NT2/D1 (cell line): ENCODE measurements at regions not wholly inside any gene's neighbourhood (a gene's known extent, or its start where the extent isn't known, plus 50 kb on each side); places are given as distances from the start of the nearest gene placed in this dataset.

Source experiments
- DNase-seq: peaks from one replicate; pipeline ENCODE4 v3.0.0-alpha.2; 2011; ENCODE audit warnings: low read depth, low spot score
- H3K27me3 ChIP-seq: 2 replicates; pipeline ENCODE4 v1.6.0; 2011; ENCODE audit warnings: mild to moderate bottlenecking; ENCODE audit not compliant: insufficient read length, insufficient read depth
- H3K36me3 ChIP-seq: 2 replicates; pipeline ENCODE4 v1.6.1; 2011; ENCODE audit warnings: mild to moderate bottlenecking, low read length, mixed read lengths; ENCODE audit not compliant: insufficient read depth, insufficient read length
- H3K4me1 ChIP-seq: 2 replicates; pipeline ENCODE4 v1.5.1; 2011; ENCODE audit not compliant: insufficient read depth, insufficient read length
- H3K4me3 ChIP-seq: 2 replicates; pipeline ENCODE4 v1.5.1; 2011; ENCODE audit warnings: low read depth; ENCODE audit not compliant: insufficient read length
- H3K9ac ChIP-seq: 2 replicates; pipeline ENCODE4 v1.6.0; 2011; ENCODE audit warnings: low read depth; ENCODE audit not compliant: insufficient read length
- H3K9me3 ChIP-seq: 2 replicates; pipeline ENCODE4 v1.5.1; 2011; ENCODE audit warnings: mild to moderate bottlenecking, low read length; ENCODE audit not compliant: insufficient read depth
- SUZ12 ChIP-seq: IDR thresholded peaks from 2 replicates; pipeline ENCODE4 v1.6.1; 2011; ENCODE audit not compliant: insufficient read length, insufficient read depth; ENCODE audit errors: extremely low read depth
- YY1 ChIP-seq: IDR thresholded peaks from 2 replicates; pipeline ENCODE4 v1.6.1; 2011; ENCODE audit not compliant: insufficient read length, insufficient read depth
- ZNF274 ChIP-seq: IDR thresholded peaks from 2 replicates; pipeline ENCODE4 v1.6.1; 2011; ENCODE audit warnings: mild to moderate bottlenecking, low read depth, low read length

DNA sequence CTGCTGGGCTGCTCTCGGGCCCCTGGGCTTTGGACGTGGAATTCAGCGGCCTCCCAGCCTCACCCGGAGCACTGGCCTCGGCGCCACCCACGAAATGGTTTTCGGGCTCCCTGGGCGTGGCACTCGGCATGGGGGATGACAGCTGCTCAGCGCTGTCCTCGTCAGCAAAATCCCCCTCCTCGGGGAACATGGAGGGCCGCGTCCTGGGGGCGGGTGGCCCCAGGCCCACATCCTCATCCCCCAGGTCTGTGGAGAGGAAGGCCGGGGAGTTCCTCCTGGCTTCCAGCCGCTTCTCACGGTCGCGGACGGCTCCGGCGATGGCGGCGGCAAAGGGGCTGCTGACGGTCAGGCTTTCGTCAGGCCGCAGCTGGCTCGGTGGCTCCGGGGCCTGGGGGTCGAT, 88.4 kb downstream of the CTTN start:
- no peaks in the 10 kb centered on the region for H3K27me3 ChIP-seq
- H3K4me3 ChIP-seq, result no peak overlapping the region
- H3K36me3 ChIP-seq, result no peaks in the 10 kb centered on the region
- H3K9me3 ChIP-seq, result peaks cover 17% of the 10 kb centered on the region; the same call in 1 of the 2 replicates
- no peak for DNase-seq
- no peak for TF ChIP-seq ZNF274
- TF ChIP-seq YY1, result no peak
- no peak for TF ChIP-seq SUZ12
- no peak overlapping the region for H3K9ac ChIP-seq
- H3K4me1 ChIP-seq, result peaks cover 11% of the 10 kb centered on the region

DNA sequence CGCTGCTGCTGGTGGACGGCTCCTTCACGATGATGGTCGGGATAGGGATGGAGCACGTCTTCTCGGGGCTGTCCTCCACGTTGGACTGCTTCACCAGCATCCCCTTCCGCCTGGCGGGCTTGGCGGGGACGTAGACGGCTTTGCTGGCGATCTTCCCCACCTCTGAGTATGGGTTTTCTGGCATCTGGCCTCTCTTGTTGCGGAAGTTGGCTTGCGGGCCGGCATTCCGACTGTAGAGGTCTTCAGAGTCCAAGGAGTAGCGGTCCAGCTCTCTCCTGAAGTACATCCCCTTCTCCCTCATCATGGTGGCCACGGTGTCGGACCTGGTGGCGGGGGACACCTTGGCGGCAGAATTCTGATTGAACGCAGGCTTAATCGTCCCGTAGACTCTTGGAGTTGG, 88.8 kb downstream of the CTTN start:
- H3K4me3 ChIP-seq, result no peak overlapping the region

DNA sequence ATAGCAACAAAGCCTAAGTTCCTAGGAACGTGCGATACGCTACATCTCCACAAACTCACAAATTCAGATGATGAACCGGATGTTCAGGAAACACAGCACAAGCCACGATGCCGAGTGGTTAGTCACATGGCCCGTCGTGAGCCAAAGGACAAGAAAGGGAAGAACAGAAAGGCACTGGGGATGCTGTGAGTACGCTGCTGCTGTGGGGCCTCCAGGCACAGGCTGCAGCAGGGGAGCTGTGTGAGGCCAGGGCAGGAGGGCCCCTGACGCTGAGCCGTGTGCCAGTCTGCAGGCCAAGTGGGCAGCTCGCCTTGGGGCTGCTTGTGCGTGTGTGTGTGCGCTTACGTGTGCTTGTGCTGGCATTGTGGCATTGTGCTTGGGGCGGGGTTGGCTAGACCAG, 89.4 kb downstream of the CTTN start:
- DNase-seq, result no peak
- Histone ChIP-seq H3K9me3 (peaks cover 25% of the 10 kb centered on the region; the same call in 1 of the 2 replicates), H3K4me3 (no peak overlapping the region), H3K27me3 (no peaks in the 10 kb centered on the region), H3K36me3 (no peaks in the 10 kb centered on the region), H3K4me1 (peaks cover 4% of the 10 kb centered on the region), H3K9ac (no peak overlapping the region)
- no peak for TF ChIP-seq YY1
- TF ChIP-seq SUZ12, result no peak
- TF ChIP-seq ZNF274, result no peak

More for the DNA sequence above, 88.8 kb downstream of the CTTN start:
- H3K9ac ChIP-seq, result no peak overlapping the region
- peaks cover 22% of the 10 kb centered on the region; the same call in 1 of the 2 replicates for H3K9me3 ChIP-seq
- H3K36me3 ChIP-seq, result no peaks in the 10 kb centered on the region
- TF ChIP-seq YY1 (no peak), SUZ12 (no peak)
- DNase-seq, result no peak
- H3K4me1 ChIP-seq, result peaks cover 7% of the 10 kb centered on the region
- H3K27me3 ChIP-seq, result no peaks in the 10 kb centered on the region

DNA sequence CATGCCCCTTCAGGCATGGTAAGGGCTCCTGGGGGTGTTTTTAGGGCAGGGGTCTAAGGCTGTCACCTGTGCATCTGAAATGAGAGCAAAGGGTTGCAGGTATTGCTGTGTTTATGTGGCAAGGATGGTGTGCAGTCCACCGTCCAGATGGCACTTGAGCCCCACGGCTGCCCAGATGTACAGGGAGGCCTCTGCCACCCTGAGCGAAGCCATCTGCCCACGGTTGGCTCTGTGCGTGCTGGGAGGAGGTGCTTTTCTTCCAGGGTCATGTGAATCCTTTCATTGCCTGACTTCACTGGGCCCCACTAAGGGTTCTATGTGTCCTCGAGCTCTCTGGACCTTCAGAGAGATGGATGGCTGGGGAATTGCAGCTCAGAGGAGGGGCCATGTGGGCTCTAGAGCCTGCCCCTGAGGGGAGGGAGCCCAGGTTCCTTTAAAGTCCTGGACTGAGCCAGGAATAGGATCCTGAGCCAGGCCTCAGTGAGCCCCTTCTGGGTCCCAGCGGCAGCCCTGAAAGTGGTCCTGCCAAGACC, 89.9 kb downstream of the CTTN start:
- no peak for DNase-seq
- Histone ChIP-seq H3K9me3 (peaks cover 25% of the 10 kb centered on the region; the same call in 1 of the 2 replicates), H3K27me3 (no peaks in the 10 kb centered on the region), H3K4me3 (no peak overlapping the region), H3K9ac (no peak overlapping the region), H3K4me1 (peaks cover 2% of the 10 kb centered on the region), H3K36me3 (no peaks in the 10 kb centered on the region)
- TF ChIP-seq ZNF274 (no peak), SUZ12 (no peak), YY1 (no peak)

DNA sequence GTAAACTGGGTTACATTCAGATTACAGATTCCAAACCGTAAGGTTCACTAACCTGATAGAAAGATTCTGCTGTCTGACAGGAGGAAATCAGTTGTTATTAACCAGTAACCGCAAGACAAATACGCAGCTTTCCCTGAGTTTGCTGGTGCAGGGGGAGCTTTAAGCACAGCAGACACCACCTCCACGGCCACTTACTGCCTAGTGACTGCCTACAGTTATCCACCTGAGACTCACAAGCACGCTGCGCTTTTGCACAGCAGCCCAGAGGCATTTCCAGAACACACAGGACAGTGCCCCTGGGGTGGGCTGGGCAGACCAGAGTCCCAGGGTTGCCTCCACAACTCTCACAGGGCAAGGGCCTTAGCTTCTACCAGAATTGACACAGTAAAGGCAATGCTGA, 90.9 kb downstream of the CTTN start:
- no peaks in the 10 kb centered on the region for H3K4me1 ChIP-seq
- peaks cover 25% of the 10 kb centered on the region; the same call in 1 of the 2 replicates for H3K9me3 ChIP-seq
- H3K36me3 ChIP-seq, result no peaks in the 10 kb centered on the region
- TF ChIP-seq ZNF274 (no peak), YY1 (no peak), SUZ12 (no peak)
- no peak for DNase-seq
- no peak overlapping the region for H3K9ac ChIP-seq
- no peaks in the 10 kb centered on the region for H3K27me3 ChIP-seq
- no peak overlapping the region for H3K4me3 ChIP-seq

DNA sequence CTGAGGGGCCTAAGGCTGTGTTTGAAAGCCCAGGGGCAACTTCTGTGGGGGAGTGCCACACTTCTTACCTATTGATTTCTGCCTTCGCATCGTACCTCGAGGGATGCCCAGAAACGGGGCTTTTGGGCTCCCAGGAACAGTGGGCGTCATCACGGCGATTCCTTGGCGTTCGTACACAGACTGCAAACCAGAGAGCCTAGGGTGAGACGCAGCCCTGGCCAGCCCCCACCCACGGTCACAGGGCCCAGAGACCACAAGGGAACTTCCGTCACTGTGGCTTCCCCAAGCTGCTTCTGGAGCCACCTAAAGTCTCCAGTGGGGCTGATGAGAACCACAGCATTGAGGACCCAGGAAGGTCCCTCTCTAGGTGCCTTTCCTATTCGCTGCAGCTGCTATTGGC, 91.9 kb downstream of the CTTN start:
- Histone ChIP-seq H3K9me3 (peaks cover 25% of the 10 kb centered on the region; the same call in 1 of the 2 replicates), H3K27me3 (no peaks in the 10 kb centered on the region), H3K4me1 (no peaks in the 10 kb centered on the region), H3K36me3 (no peaks in the 10 kb centered on the region), H3K4me3 (no peak overlapping the region), H3K9ac (no peak overlapping the region)
- DNase-seq, result no peak
- TF ChIP-seq ZNF274 (no peak), SUZ12 (no peak), YY1 (no peak)

DNA sequence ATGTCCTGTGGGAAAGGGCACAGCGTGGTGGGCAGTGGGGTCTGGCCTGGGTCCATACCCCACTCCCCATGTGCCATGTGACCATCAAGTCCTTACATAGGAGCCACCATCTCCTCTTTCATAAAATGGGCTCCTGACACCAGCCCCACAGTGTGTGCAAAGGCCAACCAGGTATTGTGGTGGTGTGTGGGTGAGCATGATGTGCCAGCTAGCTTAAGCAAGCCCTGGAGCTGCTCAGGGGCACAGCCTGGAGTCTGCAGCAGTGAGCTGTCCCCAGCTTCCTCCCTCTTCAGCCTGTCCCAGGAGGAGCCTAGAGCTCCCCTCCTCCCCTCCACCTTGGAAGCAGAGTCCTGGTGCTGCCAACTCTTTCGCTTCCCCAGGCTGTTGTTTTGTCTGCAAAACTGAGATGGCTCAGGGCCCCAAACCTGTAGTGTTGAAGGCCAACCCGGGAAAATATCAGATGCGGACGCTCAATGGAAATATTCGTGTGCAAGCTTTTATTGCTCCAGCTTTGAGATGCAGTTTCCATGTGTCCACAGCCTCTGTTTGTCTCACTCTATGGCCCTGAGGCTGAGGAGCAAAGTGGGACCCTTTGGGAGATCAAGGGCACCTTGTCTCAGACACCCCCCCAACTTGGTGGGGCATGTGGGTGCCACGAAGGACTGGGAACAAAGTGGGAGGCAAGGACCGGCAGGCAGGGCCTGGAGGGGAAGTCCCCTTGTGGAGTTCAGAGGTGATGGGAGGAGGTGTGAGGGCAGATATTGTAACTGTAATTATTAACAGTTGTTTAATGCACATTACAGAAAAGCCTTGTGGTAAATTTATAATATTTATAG, 92.6 kb downstream of the CTTN start:
- DNase-seq, result no peak
- H3K36me3 ChIP-seq, result no peaks in the 10 kb centered on the region
- H3K9me3 ChIP-seq, result peaks cover 25% of the 10 kb centered on the region; the same call in 1 of the 2 replicates
- no peaks in the 10 kb centered on the region for H3K4me1 ChIP-seq
- no peak for TF ChIP-seq ZNF274
- no peak for TF ChIP-seq SUZ12
- TF ChIP-seq YY1, result no peak
- no peaks in the 10 kb centered on the region for H3K27me3 ChIP-seq
- no peak overlapping the region for H3K4me3 ChIP-seq
- H3K9ac ChIP-seq, result no peak overlapping the region
